SW480 (cell line): ENCODE measurements at regions not wholly inside any gene's neighbourhood (a gene's known extent, or its start where the extent isn't known, plus 50 kb on each side); places are given as distances from the start of the nearest gene placed in this dataset.
A peak's percentile ranks its signal among the peaks of the same experiment; 100 is the strongest.
"Not testable (repeated sequence)": the region's sequence is repeated elsewhere in the genome, so short reads cannot be mapped to it uniquely, and the experiment has no call there.

Source experiments
- DNase-seq: peaks from one replicate; pipeline ENCODE4 v3.0.0-alpha.2; 2016; ENCODE audit warnings: low spot score

DNA sequence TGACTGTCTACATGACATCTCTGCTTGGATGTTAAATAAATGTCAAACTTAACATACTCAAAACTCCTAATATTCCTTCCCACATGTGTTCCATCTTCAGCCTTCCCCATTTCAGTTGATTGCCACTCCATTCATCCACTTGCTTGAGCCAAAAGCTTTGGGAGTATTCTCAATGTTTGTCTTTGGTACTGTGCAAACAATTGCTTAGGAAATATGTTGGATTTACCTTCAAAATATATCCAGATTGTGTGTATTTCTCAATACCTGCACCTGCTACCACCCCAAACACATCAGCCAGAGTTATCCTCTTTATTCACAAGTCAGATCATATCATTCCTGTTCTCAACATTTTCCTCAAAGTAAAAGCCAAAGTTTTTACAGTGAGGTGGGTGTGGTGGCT, 350.3 kb upstream of the FAM98A start:
- no peak for DNase-seq

DNA sequence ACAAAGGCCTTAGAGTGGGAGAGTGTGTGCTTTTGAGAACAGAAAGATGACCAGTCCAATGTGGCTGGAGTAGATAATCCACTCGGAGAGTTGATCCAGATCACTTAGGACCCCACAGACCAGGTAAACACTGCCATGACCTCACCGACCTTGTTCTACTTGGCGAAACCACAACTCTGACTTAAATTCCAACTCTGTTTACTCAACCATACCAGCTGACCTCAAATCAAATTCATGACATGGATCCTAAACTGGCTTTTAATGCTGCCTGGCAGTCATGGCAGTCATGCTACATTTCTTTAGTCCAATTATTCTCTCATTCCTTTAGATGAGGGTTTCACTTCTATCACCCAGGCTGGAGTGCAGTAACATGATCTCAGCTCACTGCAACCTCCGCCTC, 347.1 kb upstream of the FAM98A start:
- DNase-seq = peak; percentile 15

DNA sequence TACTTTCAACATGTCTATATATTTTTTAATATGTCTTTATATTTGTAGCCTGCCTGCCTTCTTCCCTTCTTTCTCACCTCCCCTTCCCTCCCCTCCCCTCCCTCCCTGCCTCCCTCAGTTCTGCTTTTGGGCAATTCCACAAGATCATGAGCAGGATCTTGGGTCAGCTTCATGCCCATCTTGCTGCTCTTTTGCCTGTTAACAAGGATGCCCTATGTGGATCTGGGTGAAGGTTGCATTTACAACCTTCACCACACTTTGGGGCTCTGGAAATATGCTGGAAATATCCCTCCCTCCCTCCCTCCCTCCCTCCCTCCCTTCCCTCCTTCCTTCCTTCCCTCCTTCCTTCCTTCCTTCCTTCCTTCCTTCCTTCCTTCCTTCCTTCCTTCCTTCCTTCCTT, 334.1 kb upstream of the FAM98A start:
- no peak for DNase-seq

DNA sequence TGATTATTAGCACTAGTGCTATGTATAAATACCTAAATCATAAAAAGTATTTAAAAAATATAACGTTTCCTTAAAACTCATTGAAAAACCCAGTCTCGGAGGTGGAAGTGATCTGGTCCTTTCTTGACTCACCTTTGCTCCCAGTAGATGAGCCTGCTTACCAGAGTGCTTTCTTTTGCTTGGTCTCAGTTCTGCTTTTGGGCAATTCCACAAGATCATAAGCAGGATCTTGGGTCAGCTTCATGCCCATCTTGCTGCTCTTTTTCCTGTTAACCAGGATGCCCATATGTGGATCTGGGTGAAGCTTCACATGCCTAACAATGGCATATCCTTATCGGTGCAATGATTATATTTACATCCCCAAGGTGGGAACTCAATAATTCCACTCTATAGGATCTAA, 332.1 kb upstream of the FAM98A start:
- DNase-seq = no peak

DNA sequence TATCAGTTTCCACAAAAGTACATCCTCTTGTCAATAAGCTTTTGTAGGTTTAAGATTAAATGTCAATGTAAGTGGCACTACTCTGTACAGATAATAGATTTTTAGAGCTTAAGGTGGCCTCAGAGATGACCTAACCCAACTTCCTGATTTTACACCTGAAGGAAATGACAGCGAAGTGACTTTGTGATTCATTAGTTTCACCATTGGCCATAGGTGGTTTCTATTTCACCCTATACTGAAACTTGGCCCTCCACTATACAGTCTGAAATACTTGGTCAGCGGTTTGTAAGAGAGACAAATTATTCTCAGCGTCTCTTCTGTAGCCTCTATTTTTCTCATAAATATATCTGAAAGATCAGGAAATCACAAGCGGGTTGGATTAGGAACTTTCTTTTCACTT, 330.4 kb upstream of the FAM98A start:
- no peak for DNase-seq

DNA sequence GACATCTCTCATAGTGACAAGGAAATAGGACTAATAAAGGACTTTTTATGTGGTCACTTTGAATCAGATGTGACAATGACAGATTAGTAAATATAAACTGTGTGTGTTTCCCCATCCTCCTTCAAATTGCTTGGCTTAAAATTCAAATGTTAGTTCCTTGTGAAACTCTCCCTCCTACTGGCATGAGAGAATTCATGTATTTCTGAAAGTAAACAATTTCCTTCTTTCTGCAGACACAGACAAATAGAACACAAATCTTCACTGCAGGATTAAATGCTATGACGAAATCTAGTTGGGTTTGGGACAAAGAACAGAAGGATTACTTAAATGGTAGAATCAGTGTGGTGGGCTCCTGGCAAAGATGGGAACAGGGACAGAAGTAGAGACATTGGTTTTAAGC, 328.7 kb upstream of the FAM98A start:
- no peak for DNase-seq

DNA sequence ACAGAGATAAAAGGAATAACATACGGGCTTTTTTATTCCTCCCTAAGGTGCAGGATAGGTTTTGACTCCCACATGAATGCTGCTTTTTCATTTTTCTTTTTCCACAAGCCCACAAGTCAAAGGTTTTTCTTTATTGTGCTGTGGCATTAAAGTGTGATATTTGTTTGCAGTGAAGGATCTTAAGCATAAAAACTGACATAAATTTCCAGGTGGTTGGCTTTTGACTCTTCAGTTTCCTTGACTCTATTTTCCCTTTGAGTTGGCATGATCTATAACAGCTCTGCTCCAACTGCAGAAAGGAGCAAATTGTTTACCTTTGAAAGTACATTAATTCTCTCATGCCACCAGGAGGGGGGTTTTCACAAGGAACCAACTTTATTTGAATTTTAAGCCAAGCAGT, 326.2 kb upstream of the FAM98A start:
- no peak for DNase-seq

DNA sequence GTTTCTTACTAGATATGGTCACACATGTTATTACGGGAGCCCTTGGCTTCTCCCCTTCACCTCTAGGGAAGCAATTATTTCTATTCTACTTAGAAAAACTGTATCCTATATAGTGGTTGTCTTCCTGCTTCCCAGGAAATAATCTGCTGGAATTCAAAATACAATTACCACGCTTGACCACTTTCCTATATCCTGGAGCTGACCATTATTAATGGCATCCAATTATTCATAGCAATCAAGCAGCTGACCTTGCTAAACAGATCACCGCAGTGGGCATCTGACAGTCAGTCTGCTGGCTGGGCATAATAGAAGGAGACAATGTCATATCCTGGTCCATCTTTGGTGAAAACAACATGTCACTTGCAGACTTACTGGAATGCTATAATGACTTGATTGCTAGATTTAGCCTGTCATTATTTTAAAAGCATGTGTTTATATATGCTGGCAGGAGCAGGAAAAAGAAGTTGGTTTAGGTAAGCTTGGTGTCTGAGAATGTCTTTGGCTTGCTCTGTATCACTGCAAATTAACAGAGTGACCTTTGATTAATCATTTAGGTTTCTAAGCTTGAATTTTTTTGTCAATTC, 325.6 kb upstream of the FAM98A start:
- DNase-seq = no peak

DNA sequence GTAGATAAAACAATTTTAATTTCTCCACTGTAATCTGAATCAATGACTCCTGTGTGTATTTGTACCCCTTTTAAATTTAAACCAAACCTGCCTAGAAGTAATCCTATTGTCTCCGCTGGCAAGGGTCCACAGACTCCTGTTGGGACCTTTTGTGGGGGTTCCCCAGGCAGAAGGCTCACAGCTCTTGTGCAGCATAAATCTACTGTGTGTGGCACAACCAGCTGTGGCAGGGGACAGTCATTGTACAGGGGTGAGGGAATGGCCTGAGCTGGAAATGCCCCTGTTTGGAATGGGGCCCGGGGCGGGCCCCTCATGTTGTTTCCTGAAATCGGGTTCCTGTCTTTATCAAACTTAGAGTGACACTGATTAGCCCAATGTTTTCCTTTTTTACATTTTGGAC, 318.2 kb upstream of the FAM98A start:
- DNase-seq = no peak

DNA sequence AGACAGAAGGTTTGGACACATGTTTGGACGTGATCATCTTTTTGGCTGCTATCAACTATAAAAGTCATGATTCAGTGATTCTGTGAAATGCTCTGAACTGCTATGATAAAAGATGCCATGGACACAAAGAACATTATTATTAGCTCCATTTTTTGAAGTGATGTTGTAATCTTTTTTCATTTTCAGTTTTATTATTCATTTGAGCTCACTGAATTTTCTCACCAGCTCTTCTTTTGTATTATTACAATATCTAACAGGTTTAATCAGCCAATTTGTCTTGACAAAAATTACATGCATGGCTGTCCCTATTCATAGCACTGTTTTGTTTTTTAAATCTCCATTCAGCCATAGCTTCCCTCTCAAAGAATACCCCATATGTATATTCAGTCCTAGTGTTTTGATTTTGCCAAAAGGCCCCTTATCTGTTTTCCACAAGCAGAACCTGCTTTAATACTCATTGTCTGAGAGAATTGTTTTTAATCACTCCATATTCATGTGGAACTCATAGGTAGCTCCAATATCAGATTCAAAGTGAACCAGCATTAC, 314.0 kb upstream of the FAM98A start:
- DNase-seq = no peak

DNA sequence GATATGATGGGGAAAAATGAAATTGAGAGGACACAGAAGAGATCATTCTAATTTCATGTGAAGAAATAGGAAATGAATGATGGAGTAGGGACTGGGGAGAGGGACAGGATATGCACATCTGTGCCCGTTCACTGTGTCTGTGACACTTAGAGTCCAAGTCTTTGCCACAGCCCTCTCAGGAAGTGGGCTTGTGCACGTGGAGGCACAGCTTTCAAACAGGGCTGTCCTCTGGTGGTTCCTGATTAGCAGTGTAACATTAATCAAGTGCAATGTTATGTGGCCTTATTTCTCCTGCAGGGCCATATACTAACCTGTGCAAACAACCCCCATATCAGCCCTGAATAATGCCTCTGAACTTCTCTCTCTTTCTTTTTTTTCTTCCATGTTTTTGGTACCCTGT, 312.2 kb upstream of the FAM98A start:
- no peak for DNase-seq

DNA sequence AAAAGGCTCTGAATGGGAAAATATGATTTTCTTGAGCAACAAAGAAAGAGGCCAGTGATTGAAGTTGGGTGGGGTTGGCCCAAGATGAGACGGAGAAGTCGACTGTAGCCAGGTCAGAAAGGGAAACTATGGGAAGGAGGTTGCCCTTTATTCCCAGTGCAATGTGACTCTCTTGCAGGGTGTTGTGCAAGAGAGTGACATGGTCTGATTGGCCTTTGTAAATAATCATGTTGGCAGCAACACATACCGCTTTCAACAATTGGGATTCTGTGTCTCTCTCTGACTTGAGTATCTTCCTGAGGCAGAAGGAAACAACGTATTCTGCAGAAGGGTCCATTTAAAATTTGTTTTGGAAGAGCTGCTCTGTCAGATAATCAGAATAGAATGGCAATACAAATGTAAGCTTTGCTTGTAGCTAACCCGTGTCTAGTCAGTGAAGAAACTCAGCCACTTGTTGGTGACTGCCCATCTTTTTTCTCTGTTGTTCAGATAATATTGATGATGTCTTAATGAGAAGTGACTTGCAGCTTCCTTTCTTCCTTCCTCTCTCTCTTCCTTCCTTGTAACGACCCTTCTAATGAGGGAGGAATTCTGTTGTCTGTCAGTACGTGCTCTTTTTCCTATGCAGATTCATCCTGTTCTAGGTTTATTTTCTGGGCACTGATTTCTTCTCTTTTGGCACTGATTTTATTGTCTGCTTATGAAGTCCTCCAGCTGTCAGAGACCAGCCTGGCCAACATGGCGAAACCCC, 311.0 kb upstream of the FAM98A start:
- no peak for DNase-seq

DNA sequence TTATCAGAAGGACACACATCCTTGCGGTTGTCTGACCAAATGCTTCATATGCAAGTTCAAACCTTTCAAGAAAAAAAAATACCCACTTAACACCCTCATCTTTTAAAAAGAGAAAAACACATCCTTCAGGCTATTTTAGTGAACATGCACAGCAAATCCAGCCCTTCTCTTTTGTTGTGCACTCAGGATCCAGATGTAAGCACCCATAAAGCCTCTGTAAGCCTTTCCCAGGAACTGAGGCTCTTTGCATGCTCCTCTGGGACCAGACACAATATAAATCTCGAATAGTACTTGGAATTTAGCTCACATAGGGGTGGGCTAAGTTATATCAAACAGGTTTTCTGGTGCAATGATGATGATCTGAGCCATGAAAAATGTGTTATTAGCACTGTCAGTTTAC, 308.8 kb upstream of the FAM98A start:
- DNase-seq = no peak

DNA sequence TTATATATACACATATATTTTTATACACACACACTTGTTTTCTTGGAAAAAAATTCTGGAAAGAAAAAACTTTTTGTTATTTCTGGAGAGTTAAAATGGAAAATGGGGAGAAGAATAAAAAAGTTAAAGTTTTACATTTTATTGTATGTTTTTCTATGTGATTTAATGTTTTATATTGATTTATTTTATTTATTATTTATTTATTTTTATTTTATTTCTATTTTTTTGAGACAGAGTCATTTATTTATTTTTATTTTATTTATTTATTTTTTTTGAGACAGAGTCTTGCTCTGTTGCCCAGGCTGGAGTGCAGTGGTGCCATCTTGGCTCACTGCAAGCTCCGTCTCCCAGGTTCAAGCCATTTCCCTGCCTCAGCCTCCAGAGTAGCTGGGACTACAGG, 307.0 kb upstream of the FAM98A start:
- DNase-seq = not testable (repeated sequence)

DNA sequence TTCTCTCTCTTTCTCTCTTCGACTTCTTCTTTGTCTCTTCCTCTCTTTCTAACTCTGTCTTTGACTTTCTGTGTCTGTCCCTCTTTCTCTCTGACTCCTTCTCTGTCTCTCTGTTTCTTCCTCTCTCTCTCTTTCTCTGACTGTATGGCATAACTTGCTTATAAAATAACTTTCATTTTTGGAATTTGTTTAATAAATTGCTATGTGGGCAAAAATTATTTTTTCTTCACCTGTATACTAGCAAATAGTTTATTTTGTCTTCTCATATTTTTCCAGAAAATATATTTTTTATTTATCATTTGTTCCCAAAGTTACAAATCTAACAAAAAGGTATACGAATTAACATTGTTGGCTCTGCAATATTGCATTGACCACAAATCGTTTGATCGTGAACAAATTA, 305.7 kb upstream of the FAM98A start:
- DNase-seq = no peak

DNA sequence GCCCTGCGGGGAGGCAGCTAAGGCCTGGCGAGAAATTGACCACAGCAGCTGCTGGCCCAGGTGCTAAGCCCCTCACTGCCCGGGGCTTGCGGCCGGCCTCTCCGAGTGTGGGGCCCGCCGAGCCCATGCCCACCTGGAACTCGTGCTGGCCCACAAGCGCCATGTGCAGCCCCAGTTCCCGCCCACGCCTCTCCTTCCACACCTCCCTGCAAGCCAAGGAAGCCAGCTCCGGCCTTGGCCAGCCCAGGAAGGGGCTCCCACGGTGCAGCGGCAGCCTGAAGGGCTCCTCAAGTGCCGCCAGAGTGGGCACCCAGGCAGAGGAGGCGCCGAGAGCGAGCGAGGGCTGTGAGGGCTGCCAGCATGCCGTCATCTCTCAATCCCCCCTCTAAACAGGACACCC, 304.6 kb upstream of the FAM98A start:
- no peak for DNase-seq

DNA sequence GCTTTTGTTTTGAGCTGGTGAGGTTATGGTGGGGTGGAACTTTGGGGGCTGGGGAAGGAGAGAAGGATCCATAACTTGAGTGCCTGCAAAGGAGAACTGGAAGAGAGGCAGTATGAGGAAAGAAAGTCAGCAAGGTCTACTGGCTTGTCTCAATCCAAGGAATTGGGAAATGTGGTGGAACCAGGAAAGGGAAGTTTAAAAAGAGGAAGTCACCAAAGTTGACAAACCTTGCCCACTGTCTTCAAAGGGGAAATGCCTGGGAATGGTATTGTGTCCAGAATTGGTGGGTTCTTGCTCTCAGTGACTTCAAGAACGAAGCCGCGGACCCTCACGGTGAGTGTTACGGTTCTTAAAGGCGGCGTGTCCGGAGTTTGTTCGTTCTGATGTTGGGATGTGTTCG, 304.1 kb upstream of the FAM98A start:
- DNase-seq = no peak

DNA sequence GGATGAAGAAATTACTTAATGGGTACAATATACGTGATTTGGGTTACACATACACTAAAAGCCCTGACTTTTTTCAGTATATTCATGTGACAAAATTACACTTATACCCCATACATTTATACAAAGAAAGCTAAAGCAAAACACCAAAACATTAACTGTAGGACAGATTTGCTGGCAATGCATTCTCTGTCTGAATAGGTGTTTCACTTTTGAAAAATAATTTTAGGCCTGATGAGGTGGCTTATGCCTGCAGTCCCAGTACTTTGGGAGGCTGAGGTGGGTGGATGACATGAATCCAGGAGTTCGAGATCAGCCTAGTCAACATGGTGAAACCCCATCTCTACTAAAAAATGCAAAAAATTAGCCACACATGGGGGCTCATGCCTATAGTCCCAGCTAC, 301.5 kb upstream of the FAM98A start:
- no peak for DNase-seq

DNA sequence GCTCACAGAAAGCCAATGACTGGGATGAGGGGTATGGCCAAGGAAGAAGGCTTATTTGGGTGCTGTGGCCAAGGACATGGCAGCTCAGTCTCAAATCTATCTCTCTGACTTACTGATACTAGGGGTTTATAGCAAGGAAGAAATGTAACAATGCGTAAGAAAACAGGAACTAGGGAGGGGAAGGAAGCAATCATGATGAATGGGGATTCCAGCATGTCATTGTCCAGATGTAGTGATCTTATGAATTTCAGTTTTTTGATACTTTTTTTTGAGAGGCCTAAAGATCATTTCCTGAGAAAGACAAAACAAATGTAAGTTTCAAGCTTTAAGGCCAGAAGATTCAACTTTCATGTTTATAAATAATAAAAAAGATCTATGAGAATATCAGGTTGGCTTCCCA, 298.6 kb upstream of the FAM98A start:
- DNase-seq = no peak

DNA sequence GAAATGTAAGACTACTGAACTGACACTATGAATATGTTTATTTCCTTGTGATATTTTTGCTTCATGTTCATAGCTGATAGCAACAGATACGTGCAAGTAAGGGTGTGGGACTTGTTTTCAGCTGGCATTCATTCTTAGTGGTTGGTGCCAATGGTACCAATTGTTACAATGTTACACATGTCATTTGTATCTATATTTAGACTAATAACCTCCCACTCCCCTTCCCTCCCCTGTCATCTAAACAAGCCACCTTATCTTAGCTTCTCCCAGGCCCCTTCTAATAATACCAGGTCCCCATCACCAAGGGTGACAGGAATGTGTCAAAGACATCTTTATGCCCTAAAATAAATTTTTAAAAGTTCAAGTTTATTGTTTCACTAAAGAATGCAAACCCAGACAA, 294.7 kb upstream of the FAM98A start:
- DNase-seq = no peak

DNA sequence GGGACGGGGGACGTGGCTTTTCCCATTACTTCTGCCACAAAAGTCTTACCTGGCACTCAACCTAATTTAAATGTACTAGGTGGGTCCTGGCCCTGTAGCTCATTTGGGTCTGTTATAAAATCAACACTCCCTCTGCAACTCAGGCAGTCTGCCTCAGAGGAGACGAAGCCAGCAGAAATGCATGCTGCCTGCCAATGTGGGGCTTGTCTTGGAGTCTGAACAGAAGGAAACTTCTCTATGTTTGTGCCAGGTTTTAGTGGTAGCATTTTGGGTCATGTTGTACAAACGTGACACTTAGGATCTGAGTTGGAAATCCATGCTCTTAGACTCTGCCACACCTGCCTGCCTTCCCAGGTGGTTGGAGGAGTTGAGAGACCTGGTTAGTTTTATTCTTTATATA, 292.5 kb upstream of the FAM98A start:
- no peak for DNase-seq

DNA sequence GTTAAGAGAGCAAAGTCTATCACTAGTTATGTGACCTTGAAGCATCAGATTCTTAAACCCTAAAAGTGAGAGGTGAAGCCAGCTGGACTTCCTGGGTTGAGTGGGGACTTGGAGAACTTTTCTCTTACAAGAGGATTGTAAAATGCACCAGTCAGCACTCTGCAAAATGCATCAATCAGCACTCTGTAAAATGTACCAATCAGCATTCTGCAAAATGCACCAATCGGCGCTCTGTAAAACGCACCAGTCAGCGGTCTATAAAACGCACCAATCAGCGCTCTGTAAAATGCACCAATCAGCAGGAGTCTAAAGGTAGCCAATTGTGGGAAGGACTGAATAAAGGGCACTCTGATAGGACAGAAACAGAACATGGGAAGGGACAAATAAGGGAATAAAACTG, 291.6 kb upstream of the FAM98A start:
- DNase-seq = no peak

DNA sequence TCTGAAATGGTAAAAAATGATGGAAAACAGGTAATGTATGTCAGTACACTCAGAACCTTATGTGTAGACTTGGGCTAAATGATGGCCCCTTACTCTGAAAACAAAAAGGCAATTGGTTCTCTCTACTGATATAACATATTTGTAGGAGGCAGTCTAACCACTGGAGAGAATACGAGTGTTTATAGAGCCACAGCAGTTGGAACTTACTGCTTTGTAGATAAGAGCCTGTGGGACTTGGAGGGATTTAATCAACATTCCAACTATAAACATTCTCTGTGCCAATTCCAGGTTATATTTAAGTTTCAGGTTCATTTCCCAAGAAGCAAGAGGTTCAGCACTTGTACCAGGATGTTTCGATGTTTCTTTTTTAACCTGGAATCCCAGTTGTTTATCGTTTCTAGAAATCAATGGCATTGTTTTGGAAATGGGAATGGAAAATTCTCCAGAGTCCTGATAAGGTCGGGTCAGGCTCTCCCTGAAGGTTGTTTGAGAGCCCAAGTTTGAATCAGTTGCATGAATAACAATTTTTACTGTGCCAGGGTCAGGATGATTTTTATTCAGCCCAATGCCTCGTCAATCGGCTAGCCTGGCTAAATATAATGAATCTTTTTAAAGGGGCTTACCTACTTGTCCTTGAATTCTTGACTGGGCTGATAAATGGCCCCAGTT, 278.4 kb upstream of the FAM98A start:
- no peak for DNase-seq
